Panc1 (cell line): ENCODE measurements at regions not wholly inside any gene's neighbourhood (a gene's known extent, or its start where the extent isn't known, plus 50 kb on each side); places are given as distances from the start of the nearest gene placed in this dataset.

Experiments
- ATAC-seq: fragments of 200-7000 bp; cut with Tn5 transposase; 2 replicates; pipeline ENCODE4 v1.9.1; 2020; ENCODE audit warnings: mild to moderate bottlenecking, moderate library complexity
- BruUV-seq: library from RNA; stranded (reverse); fragments of 400-500 nt; replicated peaks from 2 replicates; lab custom pipeline; 2021; lab: Mats Ljungman, UMichigan
- CTCF ChIA-PET: fragments of 300-600 bp; sonication (Branson Sonifier 250); formaldehyde crosslinking; loops from one replicate; lab custom pipeline; 2022; ENCODE audit warnings: antibody characterized with exemption; lab: Charles Lee
- POLR2A ChIA-PET: fragments of 300-600 bp; sonication (Branson Sonifier 250); formaldehyde crosslinking; loops from one replicate; lab custom pipeline; 2022; ENCODE audit warnings: antibody characterized with exemption; lab: Charles Lee
- DNase-seq: peaks from one replicate; pipeline ENCODE4 v3.0.0-alpha.2; 2010; ENCODE audit warnings: low read depth, low spot score
- H3K27ac ChIP-seq: 2 replicates; pipeline ENCODE4 v1.5.1; 2011; ENCODE audit warnings: mild to moderate bottlenecking, low read length, inconsistent platforms
- H3K27me3 ChIP-seq: fragments of 200-500 bp; sonication (Bioruptor generic); 2 replicates; pipeline ENCODE4 v1.6.0; 2014; ENCODE audit warnings: low read length, inconsistent platforms; ENCODE audit not compliant: control insufficient read depth, insufficient read depth
- H3K36me3 ChIP-seq: fragments of 200-500 bp; sonication (Bioruptor generic); 2 replicates; pipeline ENCODE4 v1.5.1; 2014; ENCODE audit warnings: inconsistent platforms, mild to moderate bottlenecking, low read length, moderate library complexity; ENCODE audit not compliant: control insufficient read depth, insufficient read depth
- H3K4me1 ChIP-seq: 2 replicates; pipeline ENCODE4 v1.5.1; 2011; ENCODE audit warnings: inconsistent platforms, mild to moderate bottlenecking, low read length, moderate library complexity; ENCODE audit not compliant: control insufficient read depth, insufficient read depth
- H3K4me3 ChIP-seq, 2 experiments: 2 replicates each; pipeline ENCODE4 v1.5.1; 2011 to 2012; ENCODE audit warnings: low read depth in 2 of 2, low read length in 2 of 2, mild to moderate bottlenecking in 2 of 2, inconsistent platforms in 1 of 2, moderate library complexity in 1 of 2
- H3K9me3 ChIP-seq: fragments of 200-500 bp; sonication (Bioruptor generic); 2 replicates; pipeline ENCODE4 v1.5.1; 2014; ENCODE audit warnings: low read depth, mild to moderate bottlenecking, inconsistent platforms, low read length, moderate library complexity; ENCODE audit not compliant: control insufficient read depth, insufficient read depth
- POLR2AphosphoS5 ChIP-seq: IDR thresholded peaks from 2 replicates; pipeline ENCODE4 v1.6.1; 2012; ENCODE audit warnings: mild to moderate bottlenecking, low read depth, low read length, moderate library complexity
- SIN3A ChIP-seq: IDR thresholded peaks from 2 replicates; pipeline ENCODE4 v1.6.1; 2012; ENCODE audit warnings: low read depth, mild to moderate bottlenecking, low read length, moderate library complexity, borderline replicate concordance; ENCODE audit not compliant: insufficient read depth
- TCF7L2 ChIP-seq: IDR thresholded peaks from 2 replicates; pipeline ENCODE4 v1.6.1; 2011; ENCODE audit warnings: mild to moderate bottlenecking, low read depth, low read length, inconsistent platforms
- in situ Hi-C: cut with HindIII; loops from 2 replicates; pipeline ENCODE4 v1.10.0; 2016; ENCODE audit warnings: low sequenced_read_pairs, low pct_unique_long_range_greater_than_20kb
- intact Hi-C: fragments of 100-400 bp; cut with micrococcal nuclease; formaldehyde crosslinking; loops from one replicate; pipeline ENCODE4 v1.10.0; 2022; ENCODE audit not compliant: unreplicated experiment
- TF ChIP-seq, protein P1 (sequence below), 2 experiments: IDR thresholded peaks; 2 replicates each; pipeline ENCODE4 v1.6.1; 2011 to 2012; ENCODE audit warnings: low read depth in 2 of 2, control low read depth in 1 of 2, low read length in 1 of 2, mild to moderate bottlenecking in 1 of 2, moderate library complexity in 1 of 2; ENCODE audit not compliant: insufficient read depth in 1 of 2
- TF ChIP-seq, protein P2 (sequence below): fragments of 450-650 bp; IDR thresholded peaks from 2 replicates; pipeline ENCODE4 v1.5.1; 2017; ENCODE audit warnings: mild to moderate bottlenecking

DNA sequence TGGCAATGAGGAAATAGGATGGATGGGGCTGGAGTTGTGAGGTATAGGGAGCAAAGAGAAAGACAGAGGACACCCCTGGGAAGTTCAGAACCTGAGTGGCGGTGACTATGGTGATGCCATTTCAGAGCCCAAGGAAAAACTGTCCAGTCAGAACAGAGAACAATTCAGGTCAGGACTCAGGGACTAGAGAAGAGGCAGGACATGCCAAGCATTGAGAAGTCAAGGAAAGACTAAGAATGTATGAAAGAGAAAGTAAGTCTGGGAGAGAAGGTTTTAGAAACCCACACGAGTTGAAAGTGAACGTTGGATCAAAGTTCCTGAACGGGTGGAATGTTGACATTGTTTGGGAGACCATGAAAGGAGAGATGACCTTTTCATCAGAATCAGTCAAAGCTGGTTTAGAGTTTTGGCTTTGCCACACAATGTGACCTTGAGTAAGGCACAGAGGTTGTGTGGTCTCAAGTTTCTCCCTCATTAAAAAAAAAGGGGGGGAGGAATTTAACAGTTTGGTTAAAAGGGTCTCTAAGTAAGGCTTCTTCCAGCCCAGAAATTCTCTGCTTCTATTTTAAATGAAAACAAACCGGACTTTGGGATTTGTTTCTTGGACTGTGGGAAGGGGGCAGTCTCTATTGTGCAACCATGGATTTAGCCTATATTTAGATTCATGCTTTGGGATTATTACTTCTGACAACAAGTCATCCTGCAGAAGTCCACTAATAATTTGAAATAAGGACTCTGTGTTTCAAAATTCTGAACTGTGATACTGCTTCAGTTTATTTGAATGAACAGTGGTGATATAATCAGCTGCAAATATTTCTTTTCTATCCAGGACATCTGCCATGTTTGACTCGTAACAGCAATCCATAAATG, 315.9 kb upstream of the TBL1XR1 start:
- intact Hi-C loops (loop anchor here (10.0 kb wide), 1 partner anchor 872 kb away; no protein-coding TSS in a partner anchor), in situ Hi-C loops (no loop called here)
- H3K9me3 ChIP-seq: no peaks in the 10 kb centered on the region
- H3K4me3 ChIP-seq: no peak overlapping the region
- peak overlapping the region; percentile 86; the same call in 1 of the 2 replicates for H3K27ac ChIP-seq
- ATAC-seq (no peak), DNase-seq (no peak)
- peaks cover 17% of the 10 kb centered on the region for H3K4me1 ChIP-seq
- no TSS peak for BruUV-seq
- no peaks in the 10 kb centered on the region for H3K36me3 ChIP-seq
- ChIA-PET CTCF (no interaction called here), POLR2A (no interaction called here)
- H3K27me3 ChIP-seq: no peaks in the 10 kb centered on the region
- TF ChIP-seq, protein P1, sequence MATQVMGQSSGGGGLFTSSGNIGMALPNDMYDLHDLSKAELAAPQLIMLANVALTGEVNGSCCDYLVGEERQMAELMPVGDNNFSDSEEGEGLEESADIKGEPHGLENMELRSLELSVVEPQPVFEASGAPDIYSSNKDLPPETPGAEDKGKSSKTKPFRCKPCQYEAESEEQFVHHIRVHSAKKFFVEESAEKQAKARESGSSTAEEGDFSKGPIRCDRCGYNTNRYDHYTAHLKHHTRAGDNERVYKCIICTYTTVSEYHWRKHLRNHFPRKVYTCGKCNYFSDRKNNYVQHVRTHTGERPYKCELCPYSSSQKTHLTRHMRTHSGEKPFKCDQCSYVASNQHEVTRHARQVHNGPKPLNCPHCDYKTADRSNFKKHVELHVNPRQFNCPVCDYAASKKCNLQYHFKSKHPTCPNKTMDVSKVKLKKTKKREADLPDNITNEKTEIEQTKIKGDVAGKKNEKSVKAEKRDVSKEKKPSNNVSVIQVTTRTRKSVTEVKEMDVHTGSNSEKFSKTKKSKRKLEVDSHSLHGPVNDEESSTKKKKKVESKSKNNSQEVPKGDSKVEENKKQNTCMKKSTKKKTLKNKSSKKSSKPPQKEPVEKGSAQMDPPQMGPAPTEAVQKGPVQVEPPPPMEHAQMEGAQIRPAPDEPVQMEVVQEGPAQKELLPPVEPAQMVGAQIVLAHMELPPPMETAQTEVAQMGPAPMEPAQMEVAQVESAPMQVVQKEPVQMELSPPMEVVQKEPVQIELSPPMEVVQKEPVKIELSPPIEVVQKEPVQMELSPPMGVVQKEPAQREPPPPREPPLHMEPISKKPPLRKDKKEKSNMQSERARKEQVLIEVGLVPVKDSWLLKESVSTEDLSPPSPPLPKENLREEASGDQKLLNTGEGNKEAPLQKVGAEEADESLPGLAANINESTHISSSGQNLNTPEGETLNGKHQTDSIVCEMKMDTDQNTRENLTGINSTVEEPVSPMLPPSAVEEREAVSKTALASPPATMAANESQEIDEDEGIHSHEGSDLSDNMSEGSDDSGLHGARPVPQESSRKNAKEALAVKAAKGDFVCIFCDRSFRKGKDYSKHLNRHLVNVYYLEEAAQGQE (IDR thresholded peaks at IDR 0.05; ENCODE audit: insufficient read depth in 1 of 2, low read depth in 2 of 2, low read length in 1 of 2): no peak
- TF ChIP-seq TCF7L2: no peak
- TF ChIP-seq POLR2AphosphoS5: no peak
- TF ChIP-seq, protein P2, sequence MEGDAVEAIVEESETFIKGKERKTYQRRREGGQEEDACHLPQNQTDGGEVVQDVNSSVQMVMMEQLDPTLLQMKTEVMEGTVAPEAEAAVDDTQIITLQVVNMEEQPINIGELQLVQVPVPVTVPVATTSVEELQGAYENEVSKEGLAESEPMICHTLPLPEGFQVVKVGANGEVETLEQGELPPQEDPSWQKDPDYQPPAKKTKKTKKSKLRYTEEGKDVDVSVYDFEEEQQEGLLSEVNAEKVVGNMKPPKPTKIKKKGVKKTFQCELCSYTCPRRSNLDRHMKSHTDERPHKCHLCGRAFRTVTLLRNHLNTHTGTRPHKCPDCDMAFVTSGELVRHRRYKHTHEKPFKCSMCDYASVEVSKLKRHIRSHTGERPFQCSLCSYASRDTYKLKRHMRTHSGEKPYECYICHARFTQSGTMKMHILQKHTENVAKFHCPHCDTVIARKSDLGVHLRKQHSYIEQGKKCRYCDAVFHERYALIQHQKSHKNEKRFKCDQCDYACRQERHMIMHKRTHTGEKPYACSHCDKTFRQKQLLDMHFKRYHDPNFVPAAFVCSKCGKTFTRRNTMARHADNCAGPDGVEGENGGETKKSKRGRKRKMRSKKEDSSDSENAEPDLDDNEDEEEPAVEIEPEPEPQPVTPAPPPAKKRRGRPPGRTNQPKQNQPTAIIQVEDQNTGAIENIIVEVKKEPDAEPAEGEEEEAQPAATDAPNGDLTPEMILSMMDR: no peak
- TF ChIP-seq SIN3A: no peak

DNA sequence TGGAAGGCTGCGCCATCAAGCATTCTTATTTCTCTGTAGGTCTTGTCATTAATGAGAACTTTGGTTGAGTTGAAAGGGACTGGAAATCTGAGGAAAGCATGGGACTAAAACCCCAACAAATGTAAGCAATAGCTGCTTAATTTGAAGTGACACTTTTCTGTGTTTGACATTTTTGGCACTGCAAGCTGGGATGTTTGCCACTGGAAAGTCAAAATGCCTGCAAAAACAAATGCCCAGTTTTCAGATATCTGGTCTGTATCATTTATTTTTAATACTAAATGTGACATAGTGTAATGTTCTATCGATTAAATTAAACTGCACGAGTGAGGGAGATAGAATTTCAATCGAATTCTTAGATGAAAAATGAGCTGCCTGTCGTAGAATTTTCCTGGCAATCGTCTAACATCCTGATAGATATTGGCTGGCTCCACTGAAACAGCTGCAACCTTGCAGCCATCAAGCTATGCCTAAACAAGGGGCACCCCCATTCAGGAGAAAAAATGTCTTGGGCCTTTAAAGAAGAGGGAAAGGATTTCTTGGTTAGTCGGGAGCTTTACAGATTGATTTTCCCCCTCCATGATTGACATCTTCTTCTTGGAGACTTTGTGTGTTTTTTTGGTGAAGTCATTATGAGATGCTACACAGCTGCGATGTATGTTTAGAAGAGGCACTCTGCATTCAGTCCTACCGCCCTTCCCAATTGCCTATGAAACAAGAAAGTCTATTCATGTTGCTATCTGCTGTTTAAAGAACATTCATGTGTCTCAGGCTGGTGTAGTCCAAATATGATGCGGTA, 316.7 kb upstream of the TBL1XR1 start:
- DNase-seq (no peak), ATAC-seq (no peak)
- TF ChIP-seq TCF7L2: no peak
- TF ChIP-seq, protein P2: no peak
- no peak for TF ChIP-seq POLR2AphosphoS5
- TF ChIP-seq SIN3A: no peak
- TF ChIP-seq, protein P1 (IDR thresholded peaks at IDR 0.05; ENCODE audit: insufficient read depth in 1 of 2, low read depth in 2 of 2, low read length in 1 of 2): no peak
- H3K36me3 ChIP-seq: no peaks in the 10 kb centered on the region
- H3K9me3 ChIP-seq: no peaks in the 10 kb centered on the region
- no peak overlapping the region for H3K4me3 ChIP-seq
- H3K4me1 ChIP-seq: peaks cover 17% of the 10 kb centered on the region
- CTCF ChIA-PET: no interaction called here
- peak overlapping the region; percentile 86 for H3K27ac ChIP-seq
- no peaks in the 10 kb centered on the region for H3K27me3 ChIP-seq
- intact Hi-C loops: loop anchor here (10.0 kb wide), 1 partner anchor 871 kb away; no protein-coding TSS in a partner anchor
- BruUV-seq: no TSS peak
- in situ Hi-C loops: no loop called here
- POLR2A ChIA-PET: no interaction called here
